AG10803 (cell line): ENCODE measurements at regions not wholly inside any gene's neighbourhood (a gene's known extent, or its start where the extent isn't known, plus 50 kb on each side); places are given as distances from the start of the nearest gene placed in this dataset.

Experiments used
- DNase-seq: peaks from one replicate; pipeline ENCODE4 v3.0.0; 2010; ENCODE audit warnings: low read depth
- H3K4me3 ChIP-seq: 2 replicates; pipeline ENCODE4 v1.5.1; 2011; ENCODE audit warnings: mild to moderate bottlenecking, low read length, control low read depth
- TF ChIP-seq, protein P1 (sequence below): conservative IDR thresholded peaks from 2 replicates; pipeline ENCODE4 v1.5.1; 2011; ENCODE audit warnings: mild to moderate bottlenecking, low read length, control low read depth, inconsistent platforms

DNA sequence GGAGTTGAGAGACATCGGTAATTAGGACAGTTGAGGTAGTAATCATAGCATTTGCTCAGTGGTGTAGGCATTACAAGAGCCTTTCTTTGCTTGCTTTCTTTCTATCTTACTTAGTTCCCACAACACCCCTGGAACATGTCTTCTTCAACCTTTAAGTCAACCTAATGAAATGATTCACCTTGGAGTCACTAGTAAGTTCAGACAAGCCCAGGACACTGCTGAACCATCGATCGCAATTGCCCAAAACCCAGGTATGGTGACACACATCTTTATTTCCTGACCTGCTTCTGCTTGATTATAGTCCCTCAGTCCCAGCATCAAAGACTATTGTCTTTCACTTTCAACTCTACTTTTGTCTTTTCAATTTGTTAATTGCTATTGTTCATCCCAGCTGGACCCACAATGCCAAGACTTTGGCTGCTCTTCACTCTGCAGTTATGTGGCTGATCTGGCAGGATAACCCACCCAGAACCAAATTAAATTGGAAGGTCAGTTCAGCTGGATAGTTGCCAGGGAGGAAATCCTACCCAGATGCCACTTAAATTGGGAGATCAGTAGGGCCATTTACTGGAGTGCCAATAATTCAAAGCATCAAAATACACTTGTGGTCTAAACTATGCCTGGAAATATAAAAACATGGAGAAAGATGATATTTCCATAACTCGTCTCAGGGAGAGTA lies 272.9 kb downstream of the RWDD3 start:
- TF ChIP-seq, protein P1, sequence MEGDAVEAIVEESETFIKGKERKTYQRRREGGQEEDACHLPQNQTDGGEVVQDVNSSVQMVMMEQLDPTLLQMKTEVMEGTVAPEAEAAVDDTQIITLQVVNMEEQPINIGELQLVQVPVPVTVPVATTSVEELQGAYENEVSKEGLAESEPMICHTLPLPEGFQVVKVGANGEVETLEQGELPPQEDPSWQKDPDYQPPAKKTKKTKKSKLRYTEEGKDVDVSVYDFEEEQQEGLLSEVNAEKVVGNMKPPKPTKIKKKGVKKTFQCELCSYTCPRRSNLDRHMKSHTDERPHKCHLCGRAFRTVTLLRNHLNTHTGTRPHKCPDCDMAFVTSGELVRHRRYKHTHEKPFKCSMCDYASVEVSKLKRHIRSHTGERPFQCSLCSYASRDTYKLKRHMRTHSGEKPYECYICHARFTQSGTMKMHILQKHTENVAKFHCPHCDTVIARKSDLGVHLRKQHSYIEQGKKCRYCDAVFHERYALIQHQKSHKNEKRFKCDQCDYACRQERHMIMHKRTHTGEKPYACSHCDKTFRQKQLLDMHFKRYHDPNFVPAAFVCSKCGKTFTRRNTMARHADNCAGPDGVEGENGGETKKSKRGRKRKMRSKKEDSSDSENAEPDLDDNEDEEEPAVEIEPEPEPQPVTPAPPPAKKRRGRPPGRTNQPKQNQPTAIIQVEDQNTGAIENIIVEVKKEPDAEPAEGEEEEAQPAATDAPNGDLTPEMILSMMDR, result no peak
- H3K4me3 ChIP-seq, result no peak overlapping the region
- DNase-seq, result no peak

DNA sequence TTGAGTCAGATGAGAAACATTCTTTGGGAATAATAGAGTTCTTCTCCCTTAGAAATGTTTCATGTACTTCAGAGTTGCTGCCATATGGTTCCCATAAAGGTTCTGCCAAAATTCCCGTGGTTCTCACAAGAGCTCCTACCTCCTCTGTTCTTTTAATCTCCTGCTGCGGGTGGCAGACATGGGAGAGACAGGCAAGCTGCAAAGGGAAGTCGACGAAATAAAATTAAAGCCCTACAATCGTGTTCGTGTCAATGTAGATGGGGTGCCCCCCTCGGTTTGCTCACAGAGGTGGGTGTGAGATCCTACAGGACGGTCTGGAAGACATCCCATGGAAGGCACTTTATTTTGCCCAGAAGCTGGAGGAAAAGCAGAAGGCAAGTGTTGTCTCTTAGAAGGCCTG lies 276.0 kb downstream of the RWDD3 start:
- TF ChIP-seq, protein P1, result no peak
- no peak overlapping the region for H3K4me3 ChIP-seq
- no peak for DNase-seq

DNA sequence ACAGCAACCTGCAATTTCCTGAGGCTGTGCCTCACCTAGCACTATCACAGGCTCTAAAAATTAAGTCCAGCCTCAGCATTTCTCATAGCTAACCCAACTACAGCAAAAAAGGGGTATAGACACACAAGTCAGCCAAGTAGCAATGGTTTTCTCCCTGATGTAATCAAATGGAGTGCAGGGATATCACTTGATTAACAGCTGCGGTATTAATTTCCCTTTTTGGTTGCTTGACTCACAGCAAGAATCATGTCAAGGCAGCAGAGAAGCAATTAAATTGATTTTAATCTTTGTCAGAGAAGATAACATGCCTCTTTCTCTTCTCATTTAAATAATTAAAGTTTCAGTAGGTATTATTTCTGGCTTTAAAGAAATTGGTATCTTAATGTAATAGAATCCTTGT lies 278.9 kb downstream of the RWDD3 start:
- no peak for DNase-seq
- TF ChIP-seq, protein P1, result no peak
- no peak overlapping the region for H3K4me3 ChIP-seq

GRCh38 chr1:95517506-95517905 lies 283.5 kb downstream of the RWDD3 start:
- DNase-seq, result no peak
- TF ChIP-seq, protein P1, result no peak
- no peak overlapping the region for H3K4me3 ChIP-seq

- TF ChIP-seq, protein P1, result no peak
- DNase-seq, result no peak
These were observed 284.3 kb downstream of the RWDD3 start for GRCh38 chr1:95518310-95518709.

DNA sequence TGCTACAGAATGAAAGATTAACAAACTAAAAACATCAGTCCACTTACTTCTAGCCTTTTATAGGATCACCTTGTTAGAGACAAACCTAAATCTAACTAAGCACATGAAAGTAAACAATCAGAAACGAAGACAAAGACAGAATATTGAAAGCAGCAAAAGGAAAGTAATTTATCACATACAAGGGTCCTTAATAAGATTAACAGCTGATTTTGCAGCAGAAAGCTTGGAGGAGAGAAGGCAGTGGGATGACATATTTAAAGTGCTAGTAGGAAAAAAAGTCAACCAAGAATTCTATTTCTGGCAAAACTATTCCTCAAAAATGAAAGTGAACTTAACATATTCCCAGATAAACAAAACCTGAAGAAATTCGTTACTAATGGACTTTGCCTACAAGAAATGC lies 286.4 kb downstream of the RWDD3 start:
- no peak for DNase-seq
- TF ChIP-seq, protein P1, result no peak
- H3K4me3 ChIP-seq, result no peak overlapping the region

More at GRCh38 chr1:95518310-95518709, 284.3 kb downstream of the RWDD3 start:
- no peak overlapping the region for H3K4me3 ChIP-seq

DNA sequence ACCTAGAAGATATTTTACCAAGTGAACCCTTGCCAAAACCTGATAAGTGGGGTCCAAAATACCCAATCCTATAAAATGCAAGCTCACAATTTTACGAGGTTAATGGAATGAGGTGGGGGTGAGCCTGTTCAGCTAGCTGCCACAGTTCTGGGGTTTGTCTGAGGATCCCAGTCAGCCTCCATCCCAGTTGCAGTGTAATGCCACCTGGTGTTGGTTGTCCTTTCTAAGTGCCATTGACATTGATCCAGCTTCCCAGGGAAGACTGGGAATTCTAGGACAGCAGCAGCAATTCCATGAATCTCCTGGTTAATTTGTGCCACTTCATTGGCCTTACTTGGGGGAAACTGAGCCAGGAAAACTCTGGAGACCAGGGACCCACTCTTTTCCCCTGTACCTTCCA lies 298.3 kb downstream of the RWDD3 start:
- H3K4me3 ChIP-seq, result no peak overlapping the region
- TF ChIP-seq, protein P1, result no peak
- no peak for DNase-seq
